Uterus (tissue), 2 donors: ENCODE measurements at regions not wholly inside any gene's neighbourhood (a gene's known extent, or its start where the extent isn't known, plus 50 kb on each side); places are given as distances from the start of the nearest gene placed in this dataset.

Experiments used
- CTCF ChIP-seq, 4 experiments: fragments of 200-600 bp in 2 of 4; fragments of 450-650 bp in 2 of 4; sonication (generic) in 2 of 4; IDR thresholded peaks; one replicate each; pipeline ENCODE4 v1.5.1; 2016 to 2019; ENCODE audit warnings: antibody characterized with exemption in 4 of 4, mild to moderate bottlenecking in 2 of 4, moderate library complexity in 1 of 4
- POLR2A ChIP-seq, 2 donors: fragments of 450-650 bp; IDR thresholded peaks; one replicate each; pipeline ENCODE4 v1.6.1; 2016; ENCODE audit warnings: antibody characterized with exemption in 2 of 2, mild to moderate bottlenecking in 1 of 2, moderate library complexity in 1 of 2

- TF ChIP-seq CTCF (IDR thresholded peaks at IDR 0.05) (no peak), POLR2A (IDR thresholded peaks at IDR 0.05) (no peak)
These were observed 63.1 kb upstream of the IFNGR1 start for GRCh38 chr6:137282254-137282653.
